GM12878 (cell line): ENCODE measurements at regions not wholly inside any gene's neighbourhood (a gene's known extent, or its start where the extent isn't known, plus 50 kb on each side); places are given as distances from the start of the nearest gene placed in this dataset.

Experiments used
- ATAC-seq: fragments of 200-7000 bp; cut with Tn5 transposase; 3 replicates; pipeline ENCODE4 v1.9.1; 2020; ENCODE audit warnings: mild to moderate bottlenecking, moderate library complexity
- BruUV-seq: library from RNA; stranded (reverse); fragments of 400-500 nt; replicated peaks from 2 replicates; lab custom pipeline; 2021; lab: Mats Ljungman, UMichigan
- CTCF ChIA-PET: fragments of 300-600 bp; sonication (Branson Sonifier 250); formaldehyde crosslinking; extraction: SDS; loops from one replicate; lab custom pipeline; 2021; ENCODE audit warnings: inconsistent platforms; lab: Yijun Ruan, JAX
- POLR2A ChIA-PET: fragments of 350-600 bp; formaldehyde crosslinking; extraction: SDS; loops from one replicate; lab custom pipeline; 2021; ENCODE audit warnings: inconsistent platforms; lab: Charles Lee
- RAD21 ChIA-PET: fragments of 300-600 bp; sonication (Branson Sonifier 250); formaldehyde crosslinking; loops from one replicate; lab custom pipeline; 2023; ENCODE audit warnings: antibody characterized with exemption; ENCODE audit not compliant: unreplicated experiment; lab: Charles Lee
- SMC1A ChIA-PET: fragments of 300-600 bp; sonication (Branson Sonifier 250); formaldehyde crosslinking; loops from one replicate; lab custom pipeline; 2023; ENCODE audit not compliant: unreplicated experiment, uncharacterized antibody; lab: Charles Lee
- DNase-seq: peaks from one replicate; pipeline ENCODE4 v3.0.0-alpha.2; 2011; ENCODE audit warnings: low read depth, low spot score
- FAIRE-seq: peaks from 3 replicates; lab custom pipeline; 2011; peaks lifted over from hg19 to GRCh38; lab: Jason Lieb, UNC
- H2AFZ ChIP-seq: 2 replicates; pipeline ENCODE4 v1.6.0; 2011; ENCODE audit warnings: low read depth, low read length, control low read depth; ENCODE audit not compliant: control insufficient read depth
- H3K27ac ChIP-seq: 2 replicates; pipeline ENCODE4 v1.5.1; 2011; ENCODE audit warnings: control low read depth; ENCODE audit not compliant: control insufficient read depth, insufficient read depth
- H3K27me3 ChIP-seq, 2 experiments: replicated peaks in 1 of 2; 2 replicates each; pipeline versions ENCODE4 v1.6.0 to v1.6.1; 2011; ENCODE audit warnings: low read length in 1 of 2; ENCODE audit not compliant: control insufficient read depth in 2 of 2, insufficient read depth in 2 of 2
- H3K36me3 ChIP-seq, 2 experiments: 2 replicates each; pipeline ENCODE4 v1.5.1; 2011; ENCODE audit warnings: low read length in 1 of 2; ENCODE audit not compliant: control insufficient read depth in 2 of 2, insufficient read depth in 2 of 2
- H3K4me1 ChIP-seq: 2 replicates; pipeline ENCODE4 v1.6.1; 2011; ENCODE audit warnings: mild to moderate bottlenecking, low read length, moderate library complexity, mixed read lengths; ENCODE audit not compliant: control insufficient read depth, insufficient read depth
- H3K4me2 ChIP-seq: 2 replicates; pipeline ENCODE4 v1.6.0; 2011; ENCODE audit warnings: control low read depth; ENCODE audit not compliant: control insufficient read depth, insufficient read depth
- H3K4me3 ChIP-seq: fragments of 200-600 bp; sonication (generic); 2 replicates; pipeline ENCODE4 v1.5.1; 2016
- H3K79me2 ChIP-seq: 2 replicates; pipeline ENCODE4 v1.6.0; 2011; ENCODE audit warnings: low read length; ENCODE audit not compliant: control insufficient read depth, insufficient read depth
- H3K9ac ChIP-seq: 2 replicates; pipeline ENCODE4 v1.8.0; 2011; ENCODE audit warnings: low read length, control low read depth, mixed read lengths; ENCODE audit not compliant: control insufficient read depth, insufficient read depth
- H3K9me3 ChIP-seq: replicated peaks from 3 replicates; pipeline ENCODE4 v1.5.1; 2011; ENCODE audit warnings: mild to moderate bottlenecking, low read length; ENCODE audit not compliant: control insufficient read depth, insufficient read depth
- H4K20me1 ChIP-seq: 2 replicates; pipeline ENCODE4 v1.6.0; 2011; ENCODE audit not compliant: control insufficient read depth, insufficient read depth
- ATF2 ChIP-seq: IDR thresholded peaks from 2 replicates; pipeline ENCODE4 v1.6.1; 2012; ENCODE audit warnings: low read length, inconsistent platforms
- BMI1 ChIP-seq: fragments of 450-650 bp; IDR thresholded peaks from 2 replicates; pipeline ENCODE4 v1.6.1; 2016; ENCODE audit warnings: mild to moderate bottlenecking, moderate library complexity, borderline replicate concordance
- BRCA1 ChIP-seq: IDR thresholded peaks from 2 replicates; pipeline ENCODE4 v1.6.1; 2011; ENCODE audit warnings: low read depth, low read length, improper control_type of control experiment
- CEBPB ChIP-seq, 2 experiments: fragments of 150-350 bp in 1 of 2; IDR thresholded peaks; 2 replicates each; pipeline ENCODE4 v1.6.1; 2012 to 2014; ENCODE audit warnings: low read depth in 2 of 2, low read length in 2 of 2, borderline replicate concordance in 1 of 2, inconsistent platforms in 1 of 2
- CHD2 ChIP-seq: IDR thresholded peaks from 2 replicates; pipeline ENCODE4 v1.6.1; 2011; ENCODE audit warnings: low read depth, low read length, improper control_type of control experiment, borderline replicate concordance
- IKZF2 ChIP-seq, 2 experiments: fragments of 450-650 bp; IDR thresholded peaks; 2 replicates each; pipeline ENCODE4 v1.6.1; 2017; ENCODE audit warnings: mild to moderate bottlenecking in 2 of 2, moderate library complexity in 2 of 2
- KLF5 ChIP-seq: fragments of 450-650 bp; IDR thresholded peaks from 2 replicates; pipeline ENCODE4 v1.6.1; 2014; ENCODE audit warnings: mild to moderate bottlenecking; ENCODE audit not compliant: partially characterized antibody
- PAX5 ChIP-seq: IDR thresholded peaks from 2 replicates; pipeline ENCODE4 v1.6.1; 2011; ENCODE audit warnings: low read depth, low read length, borderline replicate concordance
- PRDM15 ChIP-seq: fragments of 450-650 bp; formaldehyde crosslinking; IDR thresholded peaks from 2 replicates; pipeline ENCODE4 v1.4.0; 2020; ENCODE audit warnings: mild to moderate bottlenecking, moderate library complexity
- TCF3 ChIP-seq: IDR thresholded peaks from 2 replicates; pipeline ENCODE4 v1.6.1; 2012; ENCODE audit warnings: low read depth, mild to moderate bottlenecking, low read length, borderline replicate concordance; ENCODE audit not compliant: insufficient read depth
- WGBS: methylation state at CpG from one replicate; pipeline ENCODE4 v1.1.6; 2016; ENCODE audit warnings: low lambda C conversion rate; ENCODE audit not compliant: insufficient replicate concordance, insufficient coverage; ENCODE audit errors: missing lambda C conversion rate; 5-methylcytosine and 5-hydroxymethylcytosine counted together
- in situ Hi-C: fragments of 300-500 bp; cut with MboI; formaldehyde crosslinking; loops from 9 replicates; pipeline ENCODE4 v1.14.3; 2018; ENCODE audit warnings: mixed read lengths
- intact Hi-C: fragments of 100-400 bp; cut with micrococcal nuclease; formaldehyde crosslinking; loops from one replicate; pipeline ENCODE4 v1.14.2; 2022; ENCODE audit not compliant: unreplicated experiment

GRCh38 chr5:128813317-128814070 is 151.8 kb upstream of the SLC27A6 start (continued):
- TF ChIP-seq PRDM15 (CRISPR knock-in tag) (no peak), KLF5 (no peak), PAX5 (no peak), TCF3 (no peak), IKZF2 (IDR thresholded peaks at IDR 0.05) (no peak)
- TF ChIP-seq, all 136 proteins: peak for 0

DNA sequence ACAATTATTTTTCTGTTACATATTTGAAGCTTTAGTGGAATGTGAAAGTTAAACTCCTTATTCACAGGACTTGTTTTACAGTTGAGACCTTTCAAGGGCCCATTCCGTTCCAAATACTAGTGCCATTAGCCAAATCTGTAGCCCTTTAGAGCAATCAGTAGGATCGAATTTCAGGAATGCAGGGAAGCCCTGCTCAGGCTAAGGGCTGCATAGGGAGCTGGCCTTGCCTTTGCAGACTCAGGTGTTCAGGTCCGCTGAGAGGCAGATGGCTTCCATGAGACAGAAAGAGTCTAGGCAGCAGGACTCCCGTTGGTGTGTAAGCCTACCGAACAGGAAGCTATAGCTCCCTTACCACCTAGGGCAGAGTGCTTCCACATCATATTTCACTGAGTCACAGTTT is 150.1 kb upstream of the SLC27A6 start:
- no peak for FAIRE-seq
- H3K27ac ChIP-seq = no peak overlapping the region
- BruUV-seq = no TSS peak

More for the DNA sequence above, 150.1 kb upstream of the SLC27A6 start:
- 59% methylated on average over 5 of the region's 5 CpGs for WGBS
- in situ Hi-C loops (no loop called here), intact Hi-C loops (no loop called here)
- H3K9ac ChIP-seq = no peak overlapping the region
- H3K9me3 ChIP-seq = no peaks in the 10 kb centered on the region
- no peaks in the 10 kb centered on the region for H3K27me3 ChIP-seq
- no peak for DNase-seq
- H3K4me1 ChIP-seq = no peaks in the 10 kb centered on the region
- ChIA-PET SMC1A (no interaction called here), POLR2A (no interaction called here), RAD21 (no interaction called here), CTCF (no interaction called here)
- no peaks in the 10 kb centered on the region for H4K20me1 ChIP-seq
- no peak overlapping the region for H2AFZ ChIP-seq
- no peaks in the 10 kb centered on the region for H3K36me3 ChIP-seq
- no peaks in the 10 kb centered on the region for H3K79me2 ChIP-seq
- ATAC-seq = no peak
- H3K4me3 ChIP-seq = no peak overlapping the region
- no peak for TF ChIP-seq CEBPB (IDR thresholded peaks at IDR 0.05; ENCODE audit: borderline replicate concordance in 1 of 2, low read depth in 2 of 2, low read length in 2 of 2)
- no peak for TF ChIP-seq BRCA1
- TF ChIP-seq CHD2 = no peak
- no peak for TF ChIP-seq BMI1
- no peak for TF ChIP-seq ATF2
- H3K4me2 ChIP-seq = no peak overlapping the region
